Neural crest cell (in vitro differentiated cells): ENCODE measurements at regions not wholly inside any gene's neighbourhood (a gene's known extent, or its start where the extent isn't known, plus 50 kb on each side); places are given as distances from the start of the nearest gene placed in this dataset.
A peak's percentile ranks its signal among the peaks of the same experiment; 100 is the strongest.

ENCODE experiments used
- DNase-seq: peaks from one replicate; pipeline ENCODE4 v3.0.0; 2021; ENCODE audit warnings: low read depth, mixed read lengths, low spot score
- H3K27ac Mint-ChIP-seq: one replicate; pipeline ENCODE4 v1.8.0; 2021; ENCODE audit warnings: mild to moderate bottlenecking, mixed read lengths; ENCODE audit not compliant: unreplicated experiment
- H3K27me3 Mint-ChIP-seq: 2 replicates; pipeline ENCODE4 v1.8.0; 2021; ENCODE audit warnings: low read depth, mild to moderate bottlenecking, mixed read lengths
- H3K36me3 Mint-ChIP-seq: 2 replicates; pipeline ENCODE4 v1.8.0; 2021; ENCODE audit warnings: low read depth, mild to moderate bottlenecking, mixed read lengths
- H3K4me1 Mint-ChIP-seq: 2 replicates; pipeline ENCODE4 v1.8.0; 2021; ENCODE audit warnings: mixed read lengths
- H3K4me3 Mint-ChIP-seq: one replicate; pipeline ENCODE4 v1.8.0; 2021; ENCODE audit warnings: mild to moderate bottlenecking, mixed read lengths
- H3K9me3 Mint-ChIP-seq: 2 replicates; pipeline ENCODE4 v1.8.0; 2021; ENCODE audit warnings: mixed read lengths
- CTCF ChIP-seq: fragments of 200-600 bp; sonication (generic); conservative IDR thresholded peaks from 2 replicates; pipeline ENCODE4 v1.5.0; 2021; ENCODE audit warnings: antibody characterized with exemption, mild to moderate bottlenecking

- Mint-ChIP-seq H3K27ac (peak overlapping the region; percentile 73), H3K27me3 (peaks cover 75% of the 10 kb centered on the region)
These were observed 145.6 kb upstream of the ZNF536 start for GRCh38 chr19:30226464-30227011.

GRCh38 chr19:30227012-30227621 is 145.1 kb upstream of the ZNF536 start:
- H3K36me3 Mint-ChIP-seq = no peaks in the 10 kb centered on the region
- H3K9me3 Mint-ChIP-seq = no peaks in the 10 kb centered on the region
- peak; percentile 44 for DNase-seq
- peaks cover 56% of the 10 kb centered on the region for H3K4me1 Mint-ChIP-seq
- H3K27ac Mint-ChIP-seq = peak overlapping the region; percentile 96
- peaks cover 72% of the 10 kb centered on the region for H3K27me3 Mint-ChIP-seq
- TF ChIP-seq CTCF = no peak
- peak overlapping the region; percentile 94 for H3K4me3 Mint-ChIP-seq

More at GRCh38 chr19:30226464-30227011, 145.6 kb upstream of the ZNF536 start:
- H3K36me3 Mint-ChIP-seq = no peaks in the 10 kb centered on the region
- H3K9me3 Mint-ChIP-seq = no peaks in the 10 kb centered on the region
- DNase-seq = peak; percentile 33
- peaks cover 53% of the 10 kb centered on the region for H3K4me1 Mint-ChIP-seq
- no peak for TF ChIP-seq CTCF
- peak overlapping the region; percentile 94 for H3K4me3 Mint-ChIP-seq

GRCh38 chr19:30227661-30228112 is 144.5 kb upstream of the ZNF536 start:
- H3K4me3 Mint-ChIP-seq = peak overlapping the region; percentile 88
- peak overlapping the region; percentile 52 for H3K27ac Mint-ChIP-seq
- peak; percentile 79 for DNase-seq
- peak; percentile 70 for TF ChIP-seq CTCF
- H3K36me3 Mint-ChIP-seq = no peaks in the 10 kb centered on the region
- H3K27me3 Mint-ChIP-seq = peaks cover 74% of the 10 kb centered on the region
- H3K4me1 Mint-ChIP-seq = peaks cover 61% of the 10 kb centered on the region
- H3K9me3 Mint-ChIP-seq = no peaks in the 10 kb centered on the region

- Mint-ChIP-seq H3K27me3 (peaks cover 69% of the 10 kb centered on the region), H3K27ac (peak overlapping the region; percentile 52), H3K4me3 (peak overlapping the region; percentile 92), H3K36me3 (no peaks in the 10 kb centered on the region), H3K4me1 (peaks cover 58% of the 10 kb centered on the region), H3K9me3 (no peaks in the 10 kb centered on the region)
- TF ChIP-seq CTCF = no peak
- peak; percentile 27 for DNase-seq
These were observed 143.9 kb upstream of the ZNF536 start for GRCh38 chr19:30228113-30228834.

GRCh38 chr19:30228835-30229524 is 143.2 kb upstream of the ZNF536 start:
- Mint-ChIP-seq H3K9me3 (no peaks in the 10 kb centered on the region), H3K27me3 (peaks cover 63% of the 10 kb centered on the region), H3K36me3 (no peaks in the 10 kb centered on the region), H3K4me3 (peak overlapping the region; percentile 92), H3K4me1 (peaks cover 53% of the 10 kb centered on the region), H3K27ac (peak overlapping the region; percentile 13)
- peak; percentile 19 for DNase-seq
- TF ChIP-seq CTCF = no peak
